ENCODE measurements at regions not wholly inside any gene's neighbourhood (a gene's known extent, or its start where the extent isn't known, plus 50 kb on each side); places are given as distances from the start of the nearest gene placed in this dataset.

GRCh38 chr6:143621876-143622605 is 55.7 kb upstream of the PHACTR2 start:
- no peak for FAIRE-seq

GRCh38 chr6:143621159-143621873 is 56.4 kb upstream of the PHACTR2 start:
- FAIRE-seq, result no peak

GRCh38 chr6:143620447-143620846 is 57.3 kb upstream of the PHACTR2 start:
- FAIRE-seq, result no peak

DNA sequence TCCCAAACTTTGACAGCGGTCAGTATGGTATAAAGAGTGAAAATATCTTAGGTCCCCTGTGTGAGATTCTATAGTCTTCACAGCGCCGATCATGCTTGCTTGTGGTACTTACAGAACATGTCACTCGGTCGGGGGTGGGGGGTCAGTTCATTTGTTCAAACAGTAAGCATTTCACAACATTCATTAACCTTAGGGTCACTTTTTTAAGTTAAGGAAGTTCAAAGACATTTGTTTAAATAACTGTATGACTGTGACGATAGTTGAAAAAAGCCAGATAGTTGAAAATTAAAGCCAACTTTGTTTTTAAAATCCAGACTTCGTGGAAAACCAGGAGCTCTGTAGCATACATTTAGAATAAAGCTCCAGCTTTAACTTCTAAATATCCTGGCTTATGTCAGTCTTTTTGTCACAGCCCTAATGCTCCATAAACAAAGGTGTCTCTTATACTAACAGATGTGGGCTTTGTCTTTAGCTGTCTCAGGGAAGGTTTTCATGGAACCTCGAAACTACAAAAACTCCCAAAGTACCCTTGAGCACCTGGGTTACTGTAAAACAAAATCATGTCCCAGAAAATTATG is 57.9 kb upstream of the PHACTR2 start:
- no peak for FAIRE-seq

GRCh38 chr6:143616741-143617140 is 61.0 kb upstream of the PHACTR2 start:
- FAIRE-seq, result no peak

DNA sequence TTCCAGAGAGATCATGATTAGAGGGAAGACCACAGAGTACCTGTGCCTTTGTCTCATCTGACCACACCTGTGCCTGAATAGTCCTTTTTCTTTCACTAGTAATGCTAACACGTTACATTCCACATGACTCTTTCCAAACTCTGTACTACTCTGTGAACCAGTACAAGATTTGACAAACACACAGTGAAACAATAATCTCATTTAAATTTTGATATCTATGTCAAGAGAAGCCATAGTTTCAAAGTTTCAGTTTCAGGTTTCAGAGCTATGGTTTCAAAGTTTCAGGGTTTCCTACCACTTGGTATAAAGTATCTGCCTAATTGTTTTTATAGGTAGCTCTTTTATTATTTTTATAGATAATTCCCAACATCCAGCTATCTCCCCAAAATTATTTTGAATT is 62.0 kb upstream of the PHACTR2 start:
- no peak for FAIRE-seq

DNA sequence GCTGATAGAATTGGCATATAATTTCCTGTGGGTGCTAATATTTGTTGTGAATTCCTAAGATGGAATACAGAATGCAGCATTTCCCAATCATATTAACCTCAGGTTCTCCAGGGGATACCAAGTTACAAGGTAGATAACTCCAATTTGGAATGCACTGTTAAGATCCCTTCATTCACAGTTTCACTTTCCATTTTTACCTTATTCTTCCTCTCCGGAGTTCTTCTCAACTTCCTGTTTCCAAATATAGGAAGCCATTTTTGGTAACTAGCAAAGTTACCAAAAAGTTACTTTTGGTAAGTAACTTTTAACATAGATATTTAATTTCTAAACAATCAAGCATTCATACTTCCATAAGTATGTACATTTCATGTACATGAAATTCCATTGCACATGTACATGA is 63.5 kb upstream of the PHACTR2 start:
- no peak for FAIRE-seq

- no peak for FAIRE-seq
These were observed 64.0 kb upstream of the PHACTR2 start for GRCh38 chr6:143613749-143614148.

- no peak for FAIRE-seq
These were observed 65.6 kb upstream of the PHACTR2 start for GRCh38 chr6:143612186-143612585.

DNA sequence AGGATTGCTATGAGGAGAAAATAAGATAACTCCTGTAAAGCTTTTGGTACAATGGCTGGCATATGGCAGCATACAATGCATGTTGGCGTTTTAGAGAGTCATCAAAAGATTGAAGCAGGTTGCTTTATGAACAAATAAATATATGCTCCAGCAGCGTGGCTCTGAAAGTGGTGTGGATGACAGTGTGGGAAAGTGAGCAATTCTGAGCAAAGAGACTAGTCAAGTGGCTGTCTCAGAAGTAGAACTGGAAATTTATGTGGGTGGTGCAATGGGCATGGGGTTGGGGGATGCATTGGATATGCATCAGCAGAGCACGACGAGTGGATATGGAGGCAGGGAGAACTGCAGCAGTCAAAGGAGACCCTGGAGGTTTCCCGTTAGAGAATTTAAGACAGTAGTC is 66.2 kb upstream of the PHACTR2 start:
- FAIRE-seq, result no peak

DNA sequence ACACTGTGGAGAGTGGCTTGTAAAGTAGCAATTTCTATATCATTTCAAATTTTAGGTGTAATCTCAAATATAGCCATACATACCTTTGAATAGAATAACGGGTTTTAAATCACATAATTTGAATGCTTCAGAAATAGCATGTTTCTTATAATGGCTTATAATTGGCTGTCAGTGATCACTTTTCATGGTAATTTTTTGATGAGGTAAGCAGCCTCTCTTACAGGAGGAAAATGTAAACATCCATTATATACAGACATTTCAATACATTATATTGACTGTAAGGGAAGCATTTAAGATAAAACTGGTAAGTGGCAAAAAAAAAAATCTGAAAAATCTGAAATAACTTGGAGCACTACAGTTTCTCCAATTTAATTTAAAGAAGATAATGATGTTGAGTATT is 67.8 kb upstream of the PHACTR2 start:
- no peak for FAIRE-seq

DNA sequence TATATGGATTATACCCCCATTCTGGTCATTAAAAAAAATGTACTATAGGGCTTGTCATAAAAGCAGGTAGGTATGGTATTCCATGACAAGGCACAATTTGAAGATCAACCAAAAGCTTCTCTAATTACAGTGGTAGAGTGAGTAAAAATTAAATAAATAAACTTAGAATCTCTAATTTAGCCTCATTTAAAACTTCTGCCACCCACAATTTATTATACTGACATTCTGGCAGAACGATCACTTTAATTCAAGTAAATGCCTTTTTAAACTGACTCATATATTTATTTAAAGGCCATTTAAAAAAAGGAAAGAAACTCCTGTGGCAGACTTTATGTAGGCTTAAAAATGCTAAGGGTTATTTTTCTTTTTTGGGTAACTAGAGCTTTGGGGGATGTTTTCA is 68.3 kb upstream of the PHACTR2 start:
- FAIRE-seq, result peak; percentile 73

DNA sequence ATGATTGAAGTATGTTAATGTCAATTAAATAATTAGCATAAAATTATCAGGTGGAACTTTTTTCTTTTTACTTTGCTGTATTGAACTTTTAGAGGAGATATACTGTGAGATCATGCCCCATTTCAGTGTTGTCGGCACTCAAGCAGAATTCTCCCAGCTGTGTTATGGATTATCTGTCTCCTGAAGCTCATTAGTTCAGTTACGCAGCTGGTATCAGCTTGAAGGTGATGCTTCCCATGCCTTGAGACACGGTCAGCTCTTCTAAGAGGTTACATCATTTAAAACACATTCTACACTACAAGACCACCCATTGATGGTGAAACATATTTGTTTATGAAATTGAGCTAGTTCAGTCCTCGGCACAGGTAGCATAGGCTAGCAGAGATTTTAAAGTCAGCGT is 68.9 kb upstream of the PHACTR2 start:
- FAIRE-seq, result no peak

- no peak for FAIRE-seq
These were observed 69.8 kb upstream of the PHACTR2 start for GRCh38 chr6:143607974-143608373.

DNA sequence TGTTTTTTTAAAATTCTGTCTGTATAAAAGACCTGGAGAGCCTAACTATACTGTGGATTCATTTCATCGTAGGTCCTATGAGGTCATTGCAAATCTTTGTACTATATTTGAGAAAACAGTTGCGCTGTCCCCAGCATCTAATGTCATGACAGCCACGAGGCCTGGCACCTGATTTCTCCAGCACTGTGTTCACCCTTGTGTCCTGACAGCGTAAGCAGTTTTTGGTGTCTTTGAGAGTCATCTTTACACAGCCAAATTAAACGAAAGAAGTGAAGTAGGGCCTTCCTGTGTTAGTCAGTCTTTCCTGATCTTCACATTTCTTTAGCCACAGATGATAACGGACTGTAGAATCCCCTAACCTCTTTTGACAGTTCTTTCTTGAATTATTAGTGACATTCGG is 70.6 kb upstream of the PHACTR2 start:
- FAIRE-seq, result no peak

- no peak for FAIRE-seq
These were observed 71.8 kb upstream of the PHACTR2 start for GRCh38 chr6:143605906-143606521.

DNA sequence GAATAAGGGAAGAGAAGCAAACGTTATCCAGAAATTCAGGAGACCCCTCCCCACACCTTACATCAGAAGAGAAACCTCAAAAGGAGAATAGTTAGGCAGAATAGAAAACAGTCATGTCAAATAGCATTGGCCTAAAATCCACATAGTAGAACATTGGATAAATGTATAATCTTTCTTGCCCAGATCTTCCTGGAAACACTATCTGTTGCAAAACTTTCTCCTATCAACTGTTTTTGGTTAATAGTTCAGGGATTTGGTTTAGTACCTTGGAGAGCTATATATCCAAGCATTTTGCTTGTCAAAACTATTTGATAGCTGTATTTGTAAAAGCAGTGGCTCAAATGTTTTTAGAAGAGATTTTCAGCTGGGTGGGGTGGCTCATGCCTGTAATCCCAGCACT is 74.3 kb upstream of the PHACTR2 start:
- FAIRE-seq, result no peak

GRCh38 chr6:143601504-143601903 is 76.3 kb upstream of the PHACTR2 start:
- FAIRE-seq, result no peak

GRCh38 chr6:143600821-143601220 is 76.9 kb upstream of the PHACTR2 start:
- no peak for FAIRE-seq

DNA sequence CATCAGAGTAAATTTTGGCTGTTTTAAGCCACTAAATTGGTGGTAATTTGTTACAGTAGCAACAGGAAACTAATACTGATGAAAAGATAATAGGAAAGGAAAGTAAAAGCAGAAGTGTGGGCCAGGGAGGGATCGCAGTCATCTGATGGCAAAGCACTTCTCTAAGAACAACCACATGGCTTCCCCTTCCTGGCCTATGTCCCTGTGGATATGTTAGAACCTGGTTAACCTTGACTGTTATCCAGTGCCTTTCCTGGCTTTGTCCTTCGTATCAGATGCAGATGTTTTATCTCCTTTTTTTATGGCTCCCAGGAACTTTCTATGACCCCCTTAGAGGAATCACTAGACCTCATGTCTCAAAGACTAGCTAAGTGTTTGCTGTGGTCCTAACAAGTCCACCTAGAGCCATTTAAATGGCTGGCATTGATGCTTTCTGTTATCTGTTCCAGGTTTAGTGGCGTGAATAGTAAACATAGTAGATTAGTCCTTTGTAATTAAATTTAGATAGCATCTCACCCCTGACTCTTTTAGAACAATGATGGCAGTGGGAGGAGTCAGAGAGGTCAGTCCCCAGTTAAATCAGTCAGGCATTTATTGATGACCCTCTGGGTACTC is 79.2 kb upstream of the PHACTR2 start:
- no peak for FAIRE-seq

DNA sequence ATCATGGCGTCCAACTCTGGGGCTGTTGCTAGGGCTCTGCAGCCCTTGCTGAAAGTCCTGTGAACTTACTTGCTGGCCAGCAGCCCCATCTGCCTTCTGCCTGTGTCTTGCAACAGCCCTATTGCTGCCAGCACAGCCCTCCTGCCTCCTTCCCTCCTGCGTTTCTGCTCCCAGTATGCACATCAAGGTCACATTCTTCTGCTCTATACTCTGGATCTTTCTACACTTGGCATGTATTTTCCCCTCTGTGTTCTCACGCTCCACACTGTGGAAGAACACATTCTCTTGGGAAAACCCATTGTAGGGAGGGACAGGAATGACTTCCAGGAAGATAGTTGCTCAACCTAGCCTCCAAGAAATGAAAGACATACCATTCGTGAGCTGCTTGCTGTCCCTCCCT is 80.9 kb upstream of the PHACTR2 start:
- FAIRE-seq, result no peak

DNA sequence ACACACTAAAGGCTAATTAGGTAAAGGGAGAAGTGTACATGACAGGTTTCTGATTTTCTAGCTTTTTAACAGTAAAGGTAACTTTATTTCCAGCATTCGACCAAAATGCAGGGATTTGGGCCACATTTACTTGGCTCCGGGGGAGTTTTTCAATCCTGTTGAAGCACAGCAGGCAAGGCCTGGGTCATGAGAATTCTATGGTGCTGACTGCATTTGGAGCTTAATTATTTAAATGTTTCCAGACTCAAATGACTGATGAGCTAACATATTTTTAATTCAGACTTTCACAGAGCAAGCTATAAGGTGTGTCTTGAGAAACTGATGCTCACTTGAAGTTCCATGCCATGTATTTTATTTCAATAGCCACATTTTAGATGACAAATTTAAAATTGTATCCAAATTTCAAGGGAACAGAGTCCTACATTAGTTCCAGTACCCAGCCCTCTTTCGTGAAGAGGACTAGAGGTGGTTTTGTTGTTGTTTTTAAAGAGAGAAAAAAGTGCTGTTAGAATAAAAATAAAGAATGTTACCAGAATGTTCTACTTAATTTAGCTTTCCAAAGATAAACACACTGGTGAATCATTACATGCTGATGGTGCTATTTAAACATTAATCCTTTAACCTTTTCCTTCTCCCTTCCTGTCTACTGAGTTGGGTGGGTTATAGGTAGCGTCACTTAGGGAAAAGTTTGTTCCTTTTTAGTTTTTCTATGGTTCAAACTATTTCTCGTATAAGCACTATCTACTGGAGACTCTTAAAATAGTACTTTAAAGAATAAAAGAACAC is 82.3 kb upstream of the PHACTR2 start:
- peak; percentile 70 for FAIRE-seq

GRCh38 chr6:143594647-143595046 is 83.1 kb upstream of the PHACTR2 start:
- FAIRE-seq, result peak; percentile 97
